HG02588 (cell line): ENCODE measurements at regions not wholly inside any gene's neighbourhood (a gene's known extent, or its start where the extent isn't known, plus 50 kb on each side); places are given as distances from the start of the nearest gene placed in this dataset.
A peak's percentile ranks its signal among the peaks of the same experiment; 100 is the strongest.
"Not testable (repeated sequence)": the region's sequence is repeated elsewhere in the genome, so short reads cannot be mapped to it uniquely, and the experiment has no call there.

ENCODE experiments used
- ATAC-seq: cut with Tn5 transposase; IDR thresholded peaks from one replicate; pipeline ENCODE4 v1.9.1; 2021; ENCODE audit warnings: mild to moderate bottlenecking, moderate library complexity; ENCODE audit not compliant: unreplicated experiment

DNA sequence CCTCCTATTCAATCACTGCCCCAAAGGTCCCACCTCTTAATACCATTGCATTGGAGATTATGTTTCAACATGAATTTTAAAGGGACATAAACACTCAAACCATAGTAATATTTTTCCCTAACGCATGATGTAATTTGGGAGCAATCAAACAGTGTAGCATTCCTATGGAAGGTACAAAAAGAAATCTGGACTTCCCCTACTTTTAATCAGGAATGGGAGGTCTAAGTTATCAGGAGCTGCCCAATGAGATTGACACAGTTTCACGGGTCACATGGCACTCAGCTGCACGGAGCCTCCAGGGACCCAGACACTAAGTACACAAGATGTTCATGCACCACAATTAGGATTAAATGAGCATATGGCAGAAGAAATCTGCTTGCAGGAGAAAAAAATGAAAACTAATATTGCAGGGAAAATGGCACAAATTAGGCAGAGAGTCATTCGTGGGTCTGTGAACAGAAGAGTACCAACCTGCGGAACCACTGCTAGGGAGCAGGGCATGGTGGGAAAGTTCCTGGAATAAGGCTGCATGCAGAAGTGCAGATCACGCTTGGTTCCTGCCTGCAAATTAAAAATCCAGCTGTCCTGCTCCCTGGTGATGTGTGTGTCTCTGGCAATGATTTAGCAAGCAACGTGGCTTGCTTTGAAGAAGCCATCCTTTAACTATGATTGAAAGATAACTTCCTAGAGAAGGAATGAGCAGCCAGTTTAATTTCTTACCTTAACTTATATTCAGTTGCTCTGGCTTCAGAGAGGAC is 326.6 kb upstream of the ID2 start:
- no peak for ATAC-seq

GRCh38 chr2:8357738-8358518 is 323.9 kb upstream of the ID2 start:
- ATAC-seq = no peak

DNA sequence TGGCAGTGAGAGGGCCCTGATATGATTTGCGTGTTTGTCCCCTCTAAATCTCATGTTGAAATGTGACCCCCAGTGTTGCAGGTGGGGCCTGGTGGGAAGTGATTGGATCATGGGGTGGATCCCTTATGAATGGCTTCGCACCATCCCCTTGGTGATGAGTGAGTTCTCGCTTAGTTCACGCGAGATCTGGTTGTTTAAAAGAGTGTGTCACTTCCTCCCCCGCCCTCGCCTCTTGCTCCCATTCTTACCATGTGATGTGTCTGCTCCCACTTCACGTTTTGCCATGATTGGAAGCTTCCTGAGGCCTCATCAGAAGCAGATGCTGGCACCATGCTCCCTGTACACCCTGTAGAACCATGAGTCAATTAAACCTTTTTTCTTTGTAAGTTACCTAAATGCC is 319.9 kb upstream of the ID2 start:
- no peak for ATAC-seq

- ATAC-seq = no peak
These were observed 318.7 kb upstream of the ID2 start for GRCh38 chr2:8363161-8363560.

GRCh38 chr2:8364668-8365067 is 317.2 kb upstream of the ID2 start:
- no peak for ATAC-seq

GRCh38 chr2:8365331-8365910 is 316.4 kb upstream of the ID2 start:
- no peak for ATAC-seq

GRCh38 chr2:8367833-8368232 is 314.0 kb upstream of the ID2 start:
- ATAC-seq = no peak

- ATAC-seq = peak; percentile 93
These were observed 313.4 kb upstream of the ID2 start for GRCh38 chr2:8368463-8368862.

DNA sequence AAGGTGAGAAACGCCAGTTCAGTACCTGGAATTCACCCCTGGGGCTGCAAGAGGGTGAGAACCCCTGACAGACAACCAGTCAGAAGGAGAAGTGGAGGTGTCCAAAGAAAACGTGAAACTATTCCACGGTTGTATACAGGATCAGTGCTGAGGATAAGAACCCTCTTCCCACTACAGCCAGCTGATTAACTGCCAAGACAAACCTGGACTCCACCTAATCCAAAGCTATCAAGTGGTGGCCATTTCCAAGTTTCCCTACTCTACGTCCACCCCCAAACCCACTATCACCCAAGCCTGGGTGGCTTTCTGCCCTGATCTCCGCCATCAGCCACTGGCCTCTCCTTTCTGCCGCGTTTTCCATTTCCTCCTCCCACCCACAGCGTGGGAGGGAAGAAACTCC is 312.3 kb upstream of the ID2 start:
- no peak for ATAC-seq

GRCh38 chr2:8370258-8370802 is 311.5 kb upstream of the ID2 start:
- ATAC-seq = no peak

DNA sequence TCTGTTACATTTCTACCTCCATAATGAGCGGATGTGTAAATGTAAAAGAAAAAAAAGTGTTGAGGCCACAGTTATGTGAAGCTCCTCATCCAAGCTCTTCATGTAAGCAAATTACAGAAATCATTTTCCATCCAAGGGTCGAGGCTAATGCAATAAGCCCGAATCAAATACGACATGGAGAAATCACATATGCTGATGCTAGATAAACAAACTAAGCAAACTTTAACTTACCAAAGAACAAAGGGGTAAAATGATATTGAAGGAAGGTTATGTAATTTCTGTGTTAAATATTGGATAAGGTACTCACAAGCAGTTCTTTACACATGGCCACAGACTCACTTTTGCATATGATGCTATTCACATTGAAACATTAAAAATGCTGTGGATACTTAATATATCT is 310.2 kb upstream of the ID2 start:
- ATAC-seq = no peak

GRCh38 chr2:8374782-8375181 is 307.1 kb upstream of the ID2 start:
- no peak for ATAC-seq

- no peak for ATAC-seq
These were observed 305.0 kb upstream of the ID2 start for GRCh38 chr2:8376603-8377410.

DNA sequence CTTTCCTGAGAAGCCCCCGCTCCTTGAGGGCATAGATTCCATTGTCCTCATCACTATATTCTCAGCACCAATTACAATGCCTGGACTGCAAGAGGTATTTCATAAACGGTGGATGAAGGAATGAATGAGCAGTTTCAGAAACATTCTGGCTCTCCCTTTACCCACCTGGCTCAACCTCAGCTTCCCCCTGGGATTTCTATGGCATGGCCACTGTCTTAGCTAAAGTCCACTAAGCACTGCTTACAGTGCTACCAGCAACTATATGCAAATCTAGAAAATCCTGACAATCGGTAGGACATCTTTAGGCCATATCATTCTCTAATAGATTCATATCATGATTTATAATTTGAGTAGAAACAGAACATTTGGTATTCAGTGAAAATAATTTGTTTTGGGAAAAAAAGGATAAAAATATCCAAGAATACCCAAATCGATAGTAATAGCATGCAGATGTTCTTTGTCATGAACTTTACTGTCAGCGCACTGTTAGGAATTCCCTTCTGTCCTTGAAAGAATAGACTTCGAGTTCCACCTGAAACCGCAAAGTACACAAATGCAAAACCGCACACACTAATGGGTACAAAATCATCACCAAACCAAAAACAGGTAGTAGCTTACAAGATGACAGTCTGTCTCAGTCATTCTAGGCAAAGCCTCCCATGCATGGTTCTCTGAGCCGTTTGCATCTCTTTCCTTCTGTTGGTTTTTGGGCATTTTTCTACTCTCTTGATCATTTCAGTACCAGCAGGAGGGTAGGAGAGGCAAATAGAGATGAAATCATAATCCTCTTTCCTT is 303.6 kb upstream of the ID2 start:
- peak; percentile 74 for ATAC-seq

- no peak for ATAC-seq
These were observed 302.7 kb upstream of the ID2 start for GRCh38 chr2:8379128-8379527.

DNA sequence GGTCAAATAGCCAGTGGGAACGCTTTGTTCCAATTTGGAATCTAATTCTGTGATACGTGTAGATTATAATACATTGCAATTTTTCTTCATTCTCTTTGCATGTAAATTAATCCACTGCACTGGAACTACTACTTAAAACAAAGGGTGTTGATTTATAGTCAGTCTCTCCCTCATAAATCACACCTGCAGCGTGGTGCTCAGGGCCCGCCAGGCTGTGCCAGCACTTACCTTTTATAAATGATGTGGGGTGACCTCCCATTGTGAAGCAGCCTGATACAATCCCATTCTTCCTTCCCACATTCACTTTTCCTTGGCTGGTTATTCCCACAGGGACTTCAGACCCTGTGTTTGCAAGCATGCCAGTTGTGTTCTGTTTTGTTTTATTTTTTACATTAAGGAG is 302.3 kb upstream of the ID2 start:
- ATAC-seq = no peak

DNA sequence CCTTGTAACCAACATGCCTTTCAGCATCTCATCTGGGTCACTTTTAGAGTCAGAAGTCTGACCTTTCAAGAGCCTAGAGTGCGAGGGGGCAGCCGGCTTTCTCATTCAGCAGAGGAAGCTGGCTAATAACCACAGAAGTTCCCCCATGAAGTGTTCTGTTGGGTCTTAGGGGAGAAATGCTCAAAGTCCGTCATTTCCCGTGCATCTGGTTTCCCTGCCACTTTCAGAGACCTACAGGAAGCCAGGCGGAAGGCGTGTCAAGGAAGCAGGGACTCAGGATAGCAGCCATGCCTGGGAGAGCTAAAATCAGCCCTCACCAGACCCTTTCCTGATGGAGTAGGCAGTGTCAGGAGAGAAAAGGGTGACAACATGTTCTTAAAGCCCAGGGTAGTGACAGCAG is 301.8 kb upstream of the ID2 start:
- ATAC-seq = no peak

DNA sequence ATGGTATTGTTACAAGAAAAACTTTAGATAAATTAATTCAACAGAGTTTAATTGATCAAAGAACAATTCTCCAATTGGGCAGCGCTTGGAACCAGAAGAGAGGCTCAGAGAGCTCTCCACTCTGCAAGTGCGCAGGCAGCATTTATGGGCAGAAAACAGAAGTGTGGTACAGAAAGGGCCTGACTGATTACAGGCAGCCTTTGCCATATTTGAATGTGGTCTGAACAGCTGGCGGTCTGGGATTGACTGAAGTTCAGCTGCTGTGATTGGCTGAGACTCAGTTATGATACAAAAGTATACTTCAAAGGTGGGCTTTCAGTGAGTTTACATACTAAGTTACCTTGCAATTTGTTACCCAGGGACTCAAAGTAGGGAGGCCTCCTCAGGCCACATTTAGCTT is 301.3 kb upstream of the ID2 start:
- peak; percentile 64 for ATAC-seq

GRCh38 chr2:8382485-8382884 is 299.4 kb upstream of the ID2 start:
- ATAC-seq = no peak

GRCh38 chr2:8386748-8387147 is 295.1 kb upstream of the ID2 start:
- ATAC-seq = not testable (repeated sequence)
